ENCODE measurements at regions not wholly inside any gene's neighbourhood (a gene's known extent, or its start where the extent isn't known, plus 50 kb on each side); places are given as distances from the start of the nearest gene placed in this dataset.

GRCh38 chr16:52896478-52897164 is 156.1 kb downstream of the CHD9NB start:
- DNase-seq, result no peak

- DNase-seq, result peak in 4 of 56 donors; percentile 1 to 30 (median 6)
These were observed 178.7 kb downstream of the CHD9NB start for GRCh38 chr16:52874042-52874441.

- DNase-seq, result no peak
These were observed 180.0 kb downstream of the CHD9NB start for GRCh38 chr16:52872731-52873130.

GRCh38 chr16:52871481-52871880 is 181.2 kb downstream of the CHD9NB start:
- DNase-seq, result no peak

- no peak for DNase-seq
These were observed 183.5 kb downstream of the CHD9NB start for GRCh38 chr16:52869243-52869642.

- DNase-seq, result no peak
These were observed 189.7 kb downstream of the CHD9NB start for GRCh38 chr16:52863000-52863399.

GRCh38 chr16:52861614-52862022 is 191.1 kb downstream of the CHD9NB start:
- peak in 8 of 56 donors; percentile 0 to 32 (median 6) for DNase-seq

- DNase-seq, result no peak
These were observed 197.2 kb downstream of the CHD9NB start for GRCh38 chr16:52855463-52855862.

GRCh38 chr16:52852978-52853377 is 199.7 kb downstream of the CHD9NB start:
- no peak for DNase-seq

GRCh38 chr16:52851211-52851740 is 201.4 kb downstream of the CHD9NB start:
- DNase-seq, result no peak

GRCh38 chr16:52843381-52843780 is 209.3 kb downstream of the CHD9NB start:
- DNase-seq, result no peak

GRCh38 chr16:52837251-52837650 is 215.4 kb downstream of the CHD9NB start:
- no peak for DNase-seq

GRCh38 chr16:52834736-52835465 is 217.8 kb downstream of the CHD9NB start:
- no peak for DNase-seq

GRCh38 chr16:52832771-52833170 is 219.9 kb downstream of the CHD9NB start:
- DNase-seq, result no peak

GRCh38 chr16:52827456-52827855 is 225.2 kb downstream of the CHD9NB start:
- no peak for DNase-seq

- DNase-seq, result no peak
These were observed 226.8 kb downstream of the CHD9NB start for GRCh38 chr16:52825892-52826291.

- no peak for DNase-seq
These were observed 232.9 kb downstream of the CHD9NB start for GRCh38 chr16:52819808-52820207.

- no peak for DNase-seq
These were observed 233.3 kb downstream of the CHD9NB start for GRCh38 chr16:52819405-52819804.

GRCh38 chr16:52817696-52818095 is 235.0 kb downstream of the CHD9NB start:
- DNase-seq, result no peak

GRCh38 chr16:52816993-52817392 is 235.7 kb downstream of the CHD9NB start:
- DNase-seq, result no peak

- no peak for DNase-seq
These were observed 239.8 kb downstream of the CHD9NB start for GRCh38 chr16:52812678-52813556.

Data from amygdala (tissue), 56 donors.